Activated CD8-positive, alpha-beta T cell treated with anti-CD3 and anti-CD28 coated beads for 36 hours (primary cell): ENCODE measurements at regions not wholly inside any gene's neighbourhood (a gene's known extent, or its start where the extent isn't known, plus 50 kb on each side); places are given as distances from the start of the nearest gene placed in this dataset.
"Not testable (repeated sequence)": the region's sequence is repeated elsewhere in the genome, so short reads cannot be mapped to it uniquely, and the experiment has no call there.

Experiments
- ATAC-seq: fragments of 200-7000 bp; cut with Tn5 transposase; one replicate; pipeline ENCODE4 v1.10.0; 2021; ENCODE audit warnings: mild to moderate bottlenecking, moderate library complexity
- CTCF ChIA-PET: fragments of 350-600 bp; sonication (Branson Sonifier 250); formaldehyde crosslinking; loops from one replicate; lab custom pipeline; 2021; ENCODE audit warnings: antibody characterized with exemption; lab: Charles Lee
- POLR2A ChIA-PET: fragments of 350-600 bp; sonication (Branson Sonifier 250); formaldehyde crosslinking; loops from one replicate; lab custom pipeline; 2021; ENCODE audit warnings: antibody characterized with exemption; lab: Charles Lee
- DNase-seq: peaks from one replicate; pipeline ENCODE4 v3.0.0-alpha.2; 2020
- H3K27ac Mint-ChIP-seq: one replicate; pipeline ENCODE4 v1.8.0; 2021; ENCODE audit warnings: mild to moderate bottlenecking, mixed read lengths
- H3K27me3 Mint-ChIP-seq: one replicate; pipeline ENCODE4 v1.8.0; 2021; ENCODE audit warnings: mixed read lengths
- H3K36me3 Mint-ChIP-seq: one replicate; pipeline ENCODE4 v1.8.0; 2021; ENCODE audit warnings: low read depth, mixed read lengths
- H3K4me1 Mint-ChIP-seq: one replicate; pipeline ENCODE4 v1.8.0; 2021; ENCODE audit warnings: low read depth, mixed read lengths
- H3K4me3 Mint-ChIP-seq: one replicate; pipeline ENCODE4 v1.8.0; 2021; ENCODE audit warnings: mild to moderate bottlenecking, moderate library complexity, mixed read lengths
- H3K9me3 Mint-ChIP-seq: one replicate; pipeline ENCODE4 v1.8.0; 2021; ENCODE audit warnings: mixed read lengths
- CTCF ChIP-seq: fragments of 200-600 bp; IDR thresholded peaks from one replicate; pipeline ENCODE4 v1.8.0; 2022; ENCODE audit warnings: antibody characterized with exemption, mild to moderate bottlenecking
- intact Hi-C: fragments of 100-400 bp; cut with micrococcal nuclease; formaldehyde crosslinking; loops from one replicate; pipeline ENCODE4 v1.10.0; 2022

- no peaks in the 10 kb centered on the region for H3K4me1 Mint-ChIP-seq
Observed at GRCh38 chr4:100876546-100876945, 358.7 kb upstream of the EMCN start.

GRCh38 chr4:100875296-100876068 lies 357.7 kb upstream of the EMCN start:
- Mint-ChIP-seq H3K27me3 (peaks cover 5% of the 10 kb centered on the region), H3K4me1 (no peaks in the 10 kb centered on the region), H3K9me3 (no peaks in the 10 kb centered on the region), H3K27ac (no peak overlapping the region), H3K4me3 (no peak overlapping the region), H3K36me3 (no peaks in the 10 kb centered on the region)
- CTCF ChIA-PET: no interaction called here
- DNase-seq (no peak), ATAC-seq (peak; percentile 30)
- POLR2A ChIA-PET: no interaction called here
- TF ChIP-seq CTCF: no peak
- intact Hi-C loops: no loop called here

More at GRCh38 chr4:100876546-100876945, 358.7 kb upstream of the EMCN start:
- CTCF ChIA-PET: no interaction called here
- intact Hi-C loops: no loop called here
- Mint-ChIP-seq H3K4me3 (no peak overlapping the region), H3K9me3 (no peaks in the 10 kb centered on the region), H3K36me3 (no peaks in the 10 kb centered on the region), H3K27me3 (no peaks in the 10 kb centered on the region), H3K27ac (no peak overlapping the region)
- ATAC-seq: no peak
- POLR2A ChIA-PET: no interaction called here
- DNase-seq: no peak
- no peak for TF ChIP-seq CTCF

- H3K4me1 Mint-ChIP-seq: no peaks in the 10 kb centered on the region
- ChIA-PET POLR2A (no interaction called here), CTCF (no interaction called here)
- ATAC-seq (no peak), DNase-seq (no peak)
- H3K9me3 Mint-ChIP-seq: no peaks in the 10 kb centered on the region
- TF ChIP-seq CTCF: no peak
- peaks cover 5% of the 10 kb centered on the region for H3K27me3 Mint-ChIP-seq
- H3K36me3 Mint-ChIP-seq: no peaks in the 10 kb centered on the region
- intact Hi-C loops: no loop called here
- no peak overlapping the region for H3K27ac Mint-ChIP-seq
- no peak overlapping the region for H3K4me3 Mint-ChIP-seq
Observed at GRCh38 chr4:100872811-100873210, 355.0 kb upstream of the EMCN start.

GRCh38 chr4:100870940-100871772 lies 353.3 kb upstream of the EMCN start:
- no peaks in the 10 kb centered on the region for H3K9me3 Mint-ChIP-seq
- H3K36me3 Mint-ChIP-seq: no peaks in the 10 kb centered on the region
- no peaks in the 10 kb centered on the region for H3K4me1 Mint-ChIP-seq
- H3K27ac Mint-ChIP-seq: no peak overlapping the region
- ATAC-seq (no peak), DNase-seq (no peak)
- ChIA-PET POLR2A (no interaction called here), CTCF (no interaction called here)
- peaks cover 10% of the 10 kb centered on the region for H3K27me3 Mint-ChIP-seq
- H3K4me3 Mint-ChIP-seq: no peak overlapping the region
- intact Hi-C loops: no loop called here
- no peak for TF ChIP-seq CTCF

GRCh38 chr4:100869276-100869675 lies 351.5 kb upstream of the EMCN start:
- TF ChIP-seq CTCF: no peak
- CTCF ChIA-PET: no interaction called here
- no peaks in the 10 kb centered on the region for H3K9me3 Mint-ChIP-seq
- ATAC-seq (no peak), DNase-seq (no peak)
- H3K36me3 Mint-ChIP-seq: no peaks in the 10 kb centered on the region
- intact Hi-C loops: no loop called here
- no peaks in the 10 kb centered on the region for H3K4me1 Mint-ChIP-seq
- POLR2A ChIA-PET: no interaction called here
- no peak overlapping the region for H3K4me3 Mint-ChIP-seq
- H3K27ac Mint-ChIP-seq: no peak overlapping the region
- H3K27me3 Mint-ChIP-seq: peaks cover 14% of the 10 kb centered on the region

- CTCF ChIA-PET, DNase-seq, POLR2A ChIA-PET, ATAC-seq, H3K4me1 Mint-ChIP-seq, H3K36me3 Mint-ChIP-seq, H3K27ac Mint-ChIP-seq, H3K9me3 Mint-ChIP-seq, H3K4me3 Mint-ChIP-seq, intact Hi-C loops: not testable (repeated sequence)
- H3K27me3 Mint-ChIP-seq: peaks cover 14% of the 10 kb centered on the region
Observed at GRCh38 chr4:100868281-100868680, 350.5 kb upstream of the EMCN start.
